ENCODE measurements at regions not wholly inside any gene's neighbourhood (a gene's known extent, or its start where the extent isn't known, plus 50 kb on each side); places are given as distances from the start of the nearest gene placed in this dataset.
"Not testable (repeated sequence)": the region's sequence is repeated elsewhere in the genome, so short reads cannot be mapped to it uniquely, and the experiment has no call there.

DNA sequence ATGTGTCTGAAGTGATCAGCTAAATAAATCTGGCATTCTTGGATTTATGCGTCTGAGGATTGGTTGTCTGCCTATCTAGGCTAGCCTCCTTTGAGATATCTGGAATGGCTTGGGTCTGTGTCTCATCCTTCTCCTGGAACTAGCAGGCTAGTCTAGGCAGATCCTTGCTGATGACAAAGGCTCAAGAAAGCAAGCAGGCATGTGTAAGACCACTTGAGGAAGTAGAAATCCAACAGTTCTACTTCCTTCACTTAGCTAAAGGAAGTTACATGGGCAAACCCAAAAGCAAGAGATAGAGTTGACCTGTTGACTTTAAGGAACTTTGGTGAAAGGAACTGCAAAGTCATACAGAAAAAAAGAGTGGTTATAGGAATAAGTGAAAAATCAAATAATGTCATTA lies 672.6 kb downstream of the MAFB start:
- TF ChIP-seq EZH2phosphoT487 (IDR thresholded peaks at IDR 0.05; ENCODE audit: low read depth), result no peak
- TF ChIP-seq, protein P1, sequence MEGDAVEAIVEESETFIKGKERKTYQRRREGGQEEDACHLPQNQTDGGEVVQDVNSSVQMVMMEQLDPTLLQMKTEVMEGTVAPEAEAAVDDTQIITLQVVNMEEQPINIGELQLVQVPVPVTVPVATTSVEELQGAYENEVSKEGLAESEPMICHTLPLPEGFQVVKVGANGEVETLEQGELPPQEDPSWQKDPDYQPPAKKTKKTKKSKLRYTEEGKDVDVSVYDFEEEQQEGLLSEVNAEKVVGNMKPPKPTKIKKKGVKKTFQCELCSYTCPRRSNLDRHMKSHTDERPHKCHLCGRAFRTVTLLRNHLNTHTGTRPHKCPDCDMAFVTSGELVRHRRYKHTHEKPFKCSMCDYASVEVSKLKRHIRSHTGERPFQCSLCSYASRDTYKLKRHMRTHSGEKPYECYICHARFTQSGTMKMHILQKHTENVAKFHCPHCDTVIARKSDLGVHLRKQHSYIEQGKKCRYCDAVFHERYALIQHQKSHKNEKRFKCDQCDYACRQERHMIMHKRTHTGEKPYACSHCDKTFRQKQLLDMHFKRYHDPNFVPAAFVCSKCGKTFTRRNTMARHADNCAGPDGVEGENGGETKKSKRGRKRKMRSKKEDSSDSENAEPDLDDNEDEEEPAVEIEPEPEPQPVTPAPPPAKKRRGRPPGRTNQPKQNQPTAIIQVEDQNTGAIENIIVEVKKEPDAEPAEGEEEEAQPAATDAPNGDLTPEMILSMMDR (IDR thresholded peaks at IDR 0.05; ENCODE audit: low read depth, low read length), result no peak
- H3K4me1 ChIP-seq (ENCODE audit: low read length), result no peaks in the 10 kb centered on the region
- H3K9ac ChIP-seq (ENCODE audit: low read length), result no peak overlapping the region
- no peak overlapping the region for H3K27ac ChIP-seq (ENCODE audit: low read length)
- no peaks in the 10 kb centered on the region for H3K79me2 ChIP-seq (ENCODE audit: low read length)
- no peak overlapping the region for H3K4me3 ChIP-seq (ENCODE audit: low read length)
- H3K4me2 ChIP-seq (ENCODE audit: low read length), result no peak overlapping the region
- no peaks in the 10 kb centered on the region for H4K20me1 ChIP-seq (ENCODE audit: insufficient read depth, low read length)
- no peaks in the 10 kb centered on the region for H3K36me3 ChIP-seq (replicated peaks; ENCODE audit: low read depth, low read length)
- no peaks in the 10 kb centered on the region for H3K27me3 ChIP-seq (ENCODE audit: low read depth, low read length)
- H3K9me3 ChIP-seq (ENCODE audit: insufficient read depth, low read length), result no peaks in the 10 kb centered on the region
- no peak overlapping the region for H2AFZ ChIP-seq (ENCODE audit: low read depth, low read length)

GRCh38 chr20:40012026-40012425 lies 677.0 kb downstream of the MAFB start:
- H3K27ac ChIP-seq (ENCODE audit: low read length); H3K4me2 ChIP-seq (ENCODE audit: low read length): not testable (repeated sequence)

DNA sequence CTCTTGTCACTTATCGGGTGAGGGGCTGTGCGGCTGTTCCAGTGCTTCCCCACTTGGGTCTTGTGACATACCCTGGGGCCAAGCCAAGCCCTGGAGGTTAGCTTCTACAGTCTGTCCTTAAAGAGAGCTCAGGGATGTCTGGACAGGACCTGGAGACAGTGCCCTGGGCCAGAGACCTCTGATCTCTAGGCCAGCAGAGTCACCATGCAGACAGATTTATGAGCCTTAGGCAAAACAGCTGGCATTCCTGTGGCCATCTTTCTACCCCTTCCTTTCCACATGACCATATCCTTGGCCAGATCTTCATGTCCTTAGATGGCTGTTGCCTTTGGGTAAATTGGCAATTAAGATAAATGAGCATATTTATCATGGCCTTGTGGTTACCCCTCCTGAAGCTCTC lies 678.6 kb downstream of the MAFB start:
- H3K4me1 ChIP-seq (ENCODE audit: low read length), result no peaks in the 10 kb centered on the region

More at GRCh38 chr20:40012026-40012425, 677.0 kb downstream of the MAFB start:
- not testable (repeated sequence) for H2AFZ ChIP-seq (ENCODE audit: low read depth, low read length); H3K4me3 ChIP-seq (ENCODE audit: low read length); H3K79me2 ChIP-seq (ENCODE audit: low read length); H3K9me3 ChIP-seq (ENCODE audit: insufficient read depth, low read length); H3K9ac ChIP-seq (ENCODE audit: low read length); H3K4me1 ChIP-seq (ENCODE audit: low read length); H4K20me1 ChIP-seq (ENCODE audit: insufficient read depth, low read length); H3K36me3 ChIP-seq (replicated peaks; ENCODE audit: low read depth, low read length); H3K27me3 ChIP-seq (ENCODE audit: low read depth, low read length)

GRCh38 chr20:40009542-40009941 lies 679.5 kb downstream of the MAFB start:
- H3K79me2 ChIP-seq (ENCODE audit: low read length), result no peaks in the 10 kb centered on the region

More for the DNA sequence above, 678.6 kb downstream of the MAFB start:
- no peaks in the 10 kb centered on the region for H3K36me3 ChIP-seq (replicated peaks; ENCODE audit: low read depth, low read length)
- H2AFZ ChIP-seq (ENCODE audit: low read depth, low read length), result no peak overlapping the region
- no peak overlapping the region for H3K4me2 ChIP-seq (ENCODE audit: low read length)
- no peak overlapping the region for H3K9ac ChIP-seq (ENCODE audit: low read length)
- H3K4me3 ChIP-seq (ENCODE audit: low read length), result no peak overlapping the region
- no peaks in the 10 kb centered on the region for H3K79me2 ChIP-seq (ENCODE audit: low read length)
- H4K20me1 ChIP-seq (ENCODE audit: insufficient read depth, low read length), result no peaks in the 10 kb centered on the region
- H3K9me3 ChIP-seq (ENCODE audit: insufficient read depth, low read length), result no peaks in the 10 kb centered on the region
- no peaks in the 10 kb centered on the region for H3K27me3 ChIP-seq (ENCODE audit: low read depth, low read length)
- TF ChIP-seq, protein P1 (IDR thresholded peaks at IDR 0.05; ENCODE audit: low read depth, low read length), result no peak
- TF ChIP-seq EZH2phosphoT487 (IDR thresholded peaks at IDR 0.05; ENCODE audit: low read depth), result no peak
- no peak overlapping the region for H3K27ac ChIP-seq (ENCODE audit: low read length)

More at GRCh38 chr20:40009542-40009941, 679.5 kb downstream of the MAFB start:
- TF ChIP-seq EZH2phosphoT487 (IDR thresholded peaks at IDR 0.05; ENCODE audit: low read depth), result no peak
- TF ChIP-seq, protein P1 (IDR thresholded peaks at IDR 0.05; ENCODE audit: low read depth, low read length), result no peak
- no peak overlapping the region for H2AFZ ChIP-seq (ENCODE audit: low read depth, low read length)
- H3K4me2 ChIP-seq (ENCODE audit: low read length), result no peak overlapping the region
- H3K4me3 ChIP-seq (ENCODE audit: low read length), result no peak overlapping the region
- H4K20me1 ChIP-seq (ENCODE audit: insufficient read depth, low read length), result no peaks in the 10 kb centered on the region
- H3K27ac ChIP-seq (ENCODE audit: low read length), result no peak overlapping the region
- H3K9me3 ChIP-seq (ENCODE audit: insufficient read depth, low read length), result no peaks in the 10 kb centered on the region
- H3K27me3 ChIP-seq (ENCODE audit: low read depth, low read length), result no peaks in the 10 kb centered on the region
- H3K36me3 ChIP-seq (replicated peaks; ENCODE audit: low read depth, low read length), result no peaks in the 10 kb centered on the region
- H3K4me1 ChIP-seq (ENCODE audit: low read length), result no peaks in the 10 kb centered on the region
- no peak overlapping the region for H3K9ac ChIP-seq (ENCODE audit: low read length)
